Stimulated activated CD4-positive, alpha-beta T cell treated with anti-CD3 and anti-CD28 coated beads, TNF-alpha, amount 100 ng/mL, for 1 hour (primary cell): ENCODE measurements at regions not wholly inside any gene's neighbourhood (a gene's known extent, or its start where the extent isn't known, plus 50 kb on each side); places are given as distances from the start of the nearest gene placed in this dataset.
"Not testable (repeated sequence)": the region's sequence is repeated elsewhere in the genome, so short reads cannot be mapped to it uniquely, and the experiment has no call there.

ENCODE experiments used
- DNase-seq, 3 donors: peaks; one replicate each; pipeline ENCODE4 v3.0.0-alpha.2; 2020; ENCODE audit warnings: low read depth in 3 of 3, low spot score in 1 of 3

GRCh38 chr6:156205678-156206077, 571.5 kb upstream of the ARID1B start:
- DNase-seq: no peak

- no peak for DNase-seq
These were observed 578.0 kb upstream of the ARID1B start for GRCh38 chr6:156199182-156199581.

- no peak for DNase-seq
These were observed 579.7 kb upstream of the ARID1B start for GRCh38 chr6:156197513-156197912.

- DNase-seq: no peak
These were observed 582.2 kb upstream of the ARID1B start for GRCh38 chr6:156194981-156195380.

- DNase-seq: no peak
These were observed 583.8 kb upstream of the ARID1B start for GRCh38 chr6:156193381-156193780.

GRCh38 chr6:156191895-156192294, 585.3 kb upstream of the ARID1B start:
- no peak for DNase-seq

- DNase-seq: not testable (repeated sequence)
These were observed 585.8 kb upstream of the ARID1B start for GRCh38 chr6:156191390-156191789.

GRCh38 chr6:156190270-156190669, 586.9 kb upstream of the ARID1B start:
- no peak for DNase-seq

- DNase-seq: no peak
These were observed 587.5 kb upstream of the ARID1B start for GRCh38 chr6:156189714-156190113.

- DNase-seq: no peak
These were observed 588.0 kb upstream of the ARID1B start for GRCh38 chr6:156189195-156189594.

- DNase-seq: no peak
These were observed 592.1 kb upstream of the ARID1B start for GRCh38 chr6:156185113-156185512.

- DNase-seq: no peak
These were observed 593.5 kb upstream of the ARID1B start for GRCh38 chr6:156183678-156184077.

GRCh38 chr6:156182356-156182755, 594.8 kb upstream of the ARID1B start:
- no peak for DNase-seq

GRCh38 chr6:156181506-156181905, 595.7 kb upstream of the ARID1B start:
- DNase-seq: no peak

- no peak for DNase-seq
These were observed 601.2 kb upstream of the ARID1B start for GRCh38 chr6:156175971-156176421.

GRCh38 chr6:156175433-156175832, 601.7 kb upstream of the ARID1B start:
- no peak for DNase-seq

GRCh38 chr6:156174031-156174890, 602.9 kb upstream of the ARID1B start:
- no peak for DNase-seq

- no peak for DNase-seq
These were observed 607.8 kb upstream of the ARID1B start for GRCh38 chr6:156169371-156169770.

- no peak for DNase-seq
These were observed 609.5 kb upstream of the ARID1B start for GRCh38 chr6:156167625-156168071.

GRCh38 chr6:156167016-156167624, 610.1 kb upstream of the ARID1B start:
- DNase-seq: no peak

- DNase-seq: no peak
These were observed 611.1 kb upstream of the ARID1B start for GRCh38 chr6:156166093-156166492.

- no peak for DNase-seq
These were observed 612.3 kb upstream of the ARID1B start for GRCh38 chr6:156164701-156165452.
